DOHH2 (cell line): ENCODE measurements at regions not wholly inside any gene's neighbourhood (a gene's known extent, or its start where the extent isn't known, plus 50 kb on each side); places are given as distances from the start of the nearest gene placed in this dataset.

Source experiments
- H3F3A ChIP-seq: fragments of 200-600 bp; sonication (generic), shearing (Covaris generic); 2 replicates; pipeline ENCODE4 v1.6.0; 2016; ENCODE audit warnings: antibody characterized with exemption, mild to moderate bottlenecking; ENCODE audit not compliant: control insufficient read depth, insufficient read depth
- H3K27ac ChIP-seq: fragments of 200-600 bp; sonication (generic); 2 replicates; pipeline ENCODE4 v1.5.1; 2014; ENCODE audit warnings: low read depth, mild to moderate bottlenecking, low read length, moderate library complexity
- H3K27me3 ChIP-seq: fragments of 200-600 bp; sonication (generic); 2 replicates; pipeline ENCODE4 v1.6.1; 2014; ENCODE audit warnings: mild to moderate bottlenecking, low read length, mixed read lengths; ENCODE audit not compliant: control insufficient read depth
- H3K36me3 ChIP-seq: fragments of 200-600 bp; sonication (generic); 2 replicates; pipeline ENCODE4 v1.6.1; 2014; ENCODE audit warnings: mild to moderate bottlenecking, low read length, moderate library complexity, mixed read lengths; ENCODE audit not compliant: control insufficient read depth
- H3K4me1 ChIP-seq: fragments of 200-600 bp; sonication (generic); 2 replicates; pipeline ENCODE4 v1.6.1; 2014; ENCODE audit warnings: mild to moderate bottlenecking, low read length, mixed read lengths; ENCODE audit not compliant: control insufficient read depth
- H3K4me2 ChIP-seq: fragments of 200-600 bp; sonication (generic); 2 replicates; pipeline ENCODE4 v1.6.0; 2014; ENCODE audit warnings: mild to moderate bottlenecking, low read length, moderate library complexity
- H3K4me3 ChIP-seq: fragments of 200-600 bp; sonication (generic); 2 replicates; pipeline ENCODE4 v1.5.1; 2014; ENCODE audit warnings: mild to moderate bottlenecking, low read length, mixed read lengths
- H3K79me2 ChIP-seq: fragments of 200-600 bp; sonication (generic); 2 replicates; pipeline ENCODE4 v1.6.1; 2014; ENCODE audit warnings: mild to moderate bottlenecking, low read length, mixed read lengths; ENCODE audit not compliant: control insufficient read depth
- H3K9me2 ChIP-seq: fragments of 200-600 bp; sonication (generic); replicated peaks from 2 replicates; pipeline ENCODE4 v1.6.1; 2014; ENCODE audit warnings: mild to moderate bottlenecking, low read length, mixed read lengths; ENCODE audit not compliant: control insufficient read depth
- H3K9me3 ChIP-seq: fragments of 200-600 bp; sonication (generic); 2 replicates; pipeline ENCODE4 v1.6.1; 2014; ENCODE audit warnings: antibody characterized with exemption, low read length, mixed read lengths; ENCODE audit not compliant: control insufficient read depth, insufficient read depth
- H4K20me1 ChIP-seq: fragments of 200-600 bp; sonication (generic); 2 replicates; pipeline ENCODE4 v1.6.0; 2014; ENCODE audit warnings: low read depth, mild to moderate bottlenecking, antibody characterized with exemption, low read length, moderate library complexity; ENCODE audit not compliant: control insufficient read depth, insufficient read depth
- EZH2phosphoT487 ChIP-seq: fragments of 200-600 bp; sonication (generic); IDR thresholded peaks from 2 replicates; pipeline ENCODE4 v1.6.1; 2017; ENCODE audit warnings: borderline replicate concordance, mild to moderate bottlenecking, antibody characterized with exemption, low read length, moderate library complexity, mixed read lengths
- TF ChIP-seq, protein P1 (sequence below): fragments of 200-600 bp; sonication (generic); IDR thresholded peaks from one replicate; pipeline ENCODE4 v1.5.1; 2014; ENCODE audit warnings: antibody characterized with exemption, mild to moderate bottlenecking, low read depth, low read length; ENCODE audit not compliant: poor library complexity, severe bottlenecking

DNA sequence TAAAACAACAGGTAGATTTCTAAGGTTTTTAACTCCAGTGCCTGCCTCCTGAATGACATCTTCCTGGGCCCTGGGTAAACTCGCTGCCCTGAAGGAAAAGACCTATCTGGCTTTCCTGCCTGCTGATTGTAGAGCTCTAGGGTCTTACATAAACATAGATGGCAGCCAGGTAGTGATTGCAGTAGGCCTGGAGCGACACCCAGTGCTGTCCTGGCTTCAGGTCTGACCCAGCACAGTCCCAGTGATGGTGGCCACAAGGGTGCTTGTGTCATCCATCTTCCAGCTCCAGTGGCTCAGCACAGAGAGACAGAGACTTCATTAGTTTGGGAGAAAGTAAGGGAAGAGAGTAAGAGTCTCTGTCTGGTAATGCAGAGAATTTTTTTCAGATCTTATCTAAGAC is 542.9 kb upstream of the IMPG1 start:
- H3K79me2 ChIP-seq, result no peaks in the 10 kb centered on the region
- no peaks in the 10 kb centered on the region for H3K27me3 ChIP-seq
- H3K4me2 ChIP-seq, result no peak overlapping the region
- H3K4me1 ChIP-seq, result no peaks in the 10 kb centered on the region
- H3K27ac ChIP-seq, result no peak overlapping the region
- H3K36me3 ChIP-seq, result no peaks in the 10 kb centered on the region
- no peaks in the 10 kb centered on the region for H3K9me2 ChIP-seq
- H3K4me3 ChIP-seq, result no peak overlapping the region
- TF ChIP-seq EZH2phosphoT487, result no peak
- TF ChIP-seq, protein P1, sequence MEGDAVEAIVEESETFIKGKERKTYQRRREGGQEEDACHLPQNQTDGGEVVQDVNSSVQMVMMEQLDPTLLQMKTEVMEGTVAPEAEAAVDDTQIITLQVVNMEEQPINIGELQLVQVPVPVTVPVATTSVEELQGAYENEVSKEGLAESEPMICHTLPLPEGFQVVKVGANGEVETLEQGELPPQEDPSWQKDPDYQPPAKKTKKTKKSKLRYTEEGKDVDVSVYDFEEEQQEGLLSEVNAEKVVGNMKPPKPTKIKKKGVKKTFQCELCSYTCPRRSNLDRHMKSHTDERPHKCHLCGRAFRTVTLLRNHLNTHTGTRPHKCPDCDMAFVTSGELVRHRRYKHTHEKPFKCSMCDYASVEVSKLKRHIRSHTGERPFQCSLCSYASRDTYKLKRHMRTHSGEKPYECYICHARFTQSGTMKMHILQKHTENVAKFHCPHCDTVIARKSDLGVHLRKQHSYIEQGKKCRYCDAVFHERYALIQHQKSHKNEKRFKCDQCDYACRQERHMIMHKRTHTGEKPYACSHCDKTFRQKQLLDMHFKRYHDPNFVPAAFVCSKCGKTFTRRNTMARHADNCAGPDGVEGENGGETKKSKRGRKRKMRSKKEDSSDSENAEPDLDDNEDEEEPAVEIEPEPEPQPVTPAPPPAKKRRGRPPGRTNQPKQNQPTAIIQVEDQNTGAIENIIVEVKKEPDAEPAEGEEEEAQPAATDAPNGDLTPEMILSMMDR, result no peak
- H3F3A ChIP-seq, result no peaks in the 10 kb centered on the region
- no peaks in the 10 kb centered on the region for H4K20me1 ChIP-seq
- H3K9me3 ChIP-seq, result no peaks in the 10 kb centered on the region

DNA sequence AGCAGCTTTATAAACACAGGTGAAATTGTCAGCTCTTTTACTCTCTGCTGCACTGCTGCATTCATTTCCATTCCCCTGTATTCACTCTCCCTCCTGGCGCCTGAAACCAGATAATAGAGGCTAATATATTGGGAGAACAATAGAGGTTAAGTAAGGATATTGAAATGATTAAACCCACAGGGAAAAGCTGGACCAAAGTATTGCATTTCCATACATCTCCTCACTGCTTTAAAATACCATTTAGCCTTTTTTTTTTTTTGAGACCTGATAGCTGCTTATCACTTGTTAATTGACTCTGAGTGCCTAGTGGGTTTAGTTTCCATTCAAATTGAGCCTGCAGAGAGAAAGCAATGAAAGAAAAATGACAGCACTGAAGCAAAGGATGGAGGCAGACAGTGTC is 540.5 kb upstream of the IMPG1 start:
- Histone ChIP-seq H3K4me3 (no peak overlapping the region), H4K20me1 (no peaks in the 10 kb centered on the region), H3F3A (no peaks in the 10 kb centered on the region), H3K27me3 (no peaks in the 10 kb centered on the region), H3K9me3 (no peaks in the 10 kb centered on the region), H3K79me2 (no peaks in the 10 kb centered on the region), H3K36me3 (no peaks in the 10 kb centered on the region), H3K4me1 (no peaks in the 10 kb centered on the region), H3K27ac (no peak overlapping the region), H3K9me2 (no peaks in the 10 kb centered on the region), H3K4me2 (no peak overlapping the region)
- no peak for TF ChIP-seq EZH2phosphoT487
- TF ChIP-seq, protein P1, result no peak

DNA sequence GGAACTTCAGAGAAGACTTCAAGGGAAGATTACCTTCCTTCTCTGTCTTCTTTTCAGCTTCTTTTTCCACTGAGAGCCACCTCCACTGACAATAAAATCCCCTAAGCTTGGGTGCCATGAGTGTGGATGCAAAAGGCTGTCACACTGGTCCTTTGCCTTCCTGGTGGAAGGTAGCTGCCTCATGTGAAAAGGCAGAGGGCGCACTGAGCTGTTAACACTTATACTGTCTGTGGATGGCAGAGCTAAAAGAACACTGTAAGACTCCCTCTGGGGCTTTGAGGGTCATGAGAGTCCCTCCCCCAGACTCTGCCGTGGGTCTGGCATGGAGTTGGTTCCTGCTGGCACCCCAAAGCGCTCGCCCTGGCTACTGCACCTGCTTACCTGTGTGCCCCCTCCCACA is 536.7 kb upstream of the IMPG1 start:
- Histone ChIP-seq H3K79me2 (no peaks in the 10 kb centered on the region), H3K27ac (no peak overlapping the region), H3K4me3 (no peak overlapping the region), H3K9me2 (no peaks in the 10 kb centered on the region), H3K27me3 (no peaks in the 10 kb centered on the region), H3K4me2 (no peak overlapping the region), H3F3A (no peaks in the 10 kb centered on the region), H3K36me3 (no peaks in the 10 kb centered on the region), H3K9me3 (no peaks in the 10 kb centered on the region), H4K20me1 (no peaks in the 10 kb centered on the region), H3K4me1 (no peaks in the 10 kb centered on the region)
- no peak for TF ChIP-seq EZH2phosphoT487
- TF ChIP-seq, protein P1, result no peak

DNA sequence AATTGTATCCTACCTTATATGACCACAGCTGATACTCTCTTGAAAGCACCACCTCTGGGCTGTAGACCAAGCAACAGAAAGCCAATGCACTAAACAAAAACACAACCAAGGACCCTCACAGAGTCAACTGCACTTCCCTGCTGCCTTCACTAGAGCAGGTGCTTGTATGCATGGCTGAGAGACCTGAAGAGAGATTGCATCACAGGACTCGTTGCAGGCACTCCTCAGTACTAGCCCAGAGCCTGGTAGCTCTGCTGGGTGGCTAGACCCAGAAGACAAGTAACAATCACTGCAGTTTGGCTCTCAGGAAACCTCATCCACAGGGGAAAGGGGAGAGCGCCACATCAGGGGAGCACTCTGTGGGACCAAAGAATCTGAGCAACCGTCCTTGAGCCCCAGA is 521.6 kb upstream of the IMPG1 start:
- H3K79me2 ChIP-seq, result no peaks in the 10 kb centered on the region
- no peaks in the 10 kb centered on the region for H3K27me3 ChIP-seq
- TF ChIP-seq EZH2phosphoT487, result no peak
- TF ChIP-seq, protein P1, result no peak
- H3F3A ChIP-seq, result no peaks in the 10 kb centered on the region
- no peaks in the 10 kb centered on the region for H4K20me1 ChIP-seq
- H3K4me1 ChIP-seq, result no peaks in the 10 kb centered on the region
- no peaks in the 10 kb centered on the region for H3K36me3 ChIP-seq
- H3K27ac ChIP-seq, result no peak overlapping the region
- no peak overlapping the region for H3K4me2 ChIP-seq
- H3K4me3 ChIP-seq, result no peak overlapping the region
- H3K9me2 ChIP-seq, result no peaks in the 10 kb centered on the region
- no peaks in the 10 kb centered on the region for H3K9me3 ChIP-seq
